ENCODE measurements at regions not wholly inside any gene's neighbourhood (a gene's known extent, or its start where the extent isn't known, plus 50 kb on each side); places are given as distances from the start of the nearest gene placed in this dataset.

DNA sequence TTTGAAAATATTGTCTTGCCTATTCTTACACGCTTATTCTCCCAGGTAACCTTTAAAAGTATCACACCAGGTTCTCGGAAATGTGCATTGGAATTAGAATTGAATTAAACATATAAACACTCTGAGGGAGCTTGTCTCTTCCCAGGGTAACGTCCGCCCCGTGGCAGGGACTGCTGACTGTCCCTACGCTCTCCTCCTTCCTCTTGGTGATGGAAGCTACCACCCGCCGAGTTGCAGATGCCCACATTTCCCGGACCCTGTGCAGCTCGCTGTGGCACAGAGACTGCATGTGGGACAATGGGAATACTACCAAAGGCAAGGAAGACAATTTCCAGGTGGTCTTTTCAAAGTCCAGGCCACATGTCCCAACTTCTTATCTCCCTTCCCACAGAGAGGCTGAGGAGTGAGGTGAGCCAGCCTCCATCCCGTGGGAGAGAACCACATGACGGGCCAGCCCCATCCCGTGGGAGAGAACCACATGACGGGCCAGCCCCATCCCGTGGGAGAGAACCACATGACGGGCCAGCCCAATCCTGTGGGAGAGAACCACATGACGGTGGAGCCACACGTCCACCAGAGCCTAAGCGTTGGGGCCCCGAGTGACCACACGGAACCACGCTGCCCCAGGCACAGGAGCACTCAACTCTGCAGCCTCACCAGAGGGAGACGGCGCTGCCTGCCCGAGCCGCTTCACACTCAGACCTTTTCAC, 249.4 kb upstream of the IRX1 start (continued):
- TF ChIP-seq CHD1 (IDR thresholded peaks at IDR 0.05; ENCODE audit: low read depth, low read length) (no peak), POLR2AphosphoS5 (IDR thresholded peaks at IDR 0.05; ENCODE audit: low read depth, low read length) (no peak), RFX5 (IDR thresholded peaks at IDR 0.05; ENCODE audit: borderline replicate concordance, low read depth, low read length) (no peak), RXRA (IDR thresholded peaks at IDR 0.05; ENCODE audit: insufficient read depth, low read depth, low read length) (no peak), JUND (IDR thresholded peaks at IDR 0.05; ENCODE audit: low read length) (no peak)
- TF ChIP-seq, protein P1, sequence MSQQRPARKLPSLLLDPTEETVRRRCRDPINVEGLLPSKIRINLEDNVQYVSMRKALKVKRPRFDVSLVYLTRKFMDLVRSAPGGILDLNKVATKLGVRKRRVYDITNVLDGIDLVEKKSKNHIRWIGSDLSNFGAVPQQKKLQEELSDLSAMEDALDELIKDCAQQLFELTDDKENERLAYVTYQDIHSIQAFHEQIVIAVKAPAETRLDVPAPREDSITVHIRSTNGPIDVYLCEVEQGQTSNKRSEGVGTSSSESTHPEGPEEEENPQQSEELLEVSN (IDR thresholded peaks at IDR 0.05) = no peak
